Colonic mucosa (tissue), 4 donors: ENCODE measurements at regions not wholly inside any gene's neighbourhood (a gene's known extent, or its start where the extent isn't known, plus 50 kb on each side); places are given as distances from the start of the nearest gene placed in this dataset.

ENCODE experiments used
- DNase-seq: peaks from one replicate; pipeline ENCODE4 v3.0.0-alpha.2; 2020
- H3K27ac ChIP-seq: fragments of 200-600 bp; one replicate; pipeline ENCODE4 v1.8.0; 2021
- H3K27me3 ChIP-seq: fragments of 200-600 bp; one replicate; pipeline ENCODE4 v1.8.0; 2021
- H3K36me3 ChIP-seq: fragments of 200-600 bp; one replicate; pipeline ENCODE4 v1.8.0; 2021
- H3K4me1 ChIP-seq: fragments of 200-600 bp; one replicate; pipeline ENCODE4 v1.8.0; 2021; ENCODE audit warnings: mild to moderate bottlenecking
- H3K4me3 ChIP-seq: fragments of 200-600 bp; one replicate; pipeline ENCODE4 v1.8.0; 2021
- H3K9ac ChIP-seq, 2 donors: one replicate each; pipeline ENCODE4 v1.7.0; 2013; ENCODE audit warnings: control low read depth in 2 of 2, low read depth in 2 of 2, low read length in 2 of 2
- H3K9me3 ChIP-seq: fragments of 200-600 bp; one replicate; pipeline ENCODE4 v1.8.0; 2021
- CTCF ChIP-seq: fragments of 200-600 bp; IDR thresholded peaks from one replicate; pipeline ENCODE4 v1.8.0; 2022; ENCODE audit warnings: antibody characterized with exemption, mild to moderate bottlenecking
- intact Hi-C: fragments of 100-400 bp; cut with DNase I; formaldehyde crosslinking; loops from one replicate; pipeline ENCODE4 v1.14.1; 2022
- donor health status: healthy.
- donor health status: DM: no; HTN: no; CAD: no.
- donor health status: DM: no; HTN: no; CAD: no.

- Histone ChIP-seq H3K4me1 (no peaks in the 10 kb centered on the region), H3K27ac (no peak overlapping the region), H3K9ac (no peak overlapping the region), H3K27me3 (no peaks in the 10 kb centered on the region), H3K9me3 (no peaks in the 10 kb centered on the region), H3K36me3 (no peaks in the 10 kb centered on the region), H3K4me3 (no peak overlapping the region)
- intact Hi-C loops: no loop called here
- TF ChIP-seq CTCF: no peak
- DNase-seq: no peak
Measured at GRCh38 chr3:152703245-152703890, 131.6 kb upstream of the P2RY1 start.

- Histone ChIP-seq H3K9ac (no peak overlapping the region), H3K9me3 (no peaks in the 10 kb centered on the region), H3K27me3 (no peaks in the 10 kb centered on the region), H3K36me3 (no peaks in the 10 kb centered on the region), H3K4me1 (no peaks in the 10 kb centered on the region), H3K27ac (no peak overlapping the region), H3K4me3 (no peak overlapping the region)
- DNase-seq: no peak
- intact Hi-C loops: no loop called here
- no peak for TF ChIP-seq CTCF
Measured at GRCh38 chr3:152706991-152707713, 127.8 kb upstream of the P2RY1 start.

GRCh38 chr3:152709659-152710058 lies 125.3 kb upstream of the P2RY1 start:
- Histone ChIP-seq H3K36me3 (no peaks in the 10 kb centered on the region), H3K27ac (no peak overlapping the region), H3K9ac (no peak overlapping the region), H3K9me3 (no peaks in the 10 kb centered on the region), H3K27me3 (no peaks in the 10 kb centered on the region), H3K4me1 (no peaks in the 10 kb centered on the region), H3K4me3 (no peak overlapping the region)
- TF ChIP-seq CTCF: no peak
- DNase-seq: no peak
- intact Hi-C loops: no loop called here

GRCh38 chr3:152710549-152710948 lies 124.4 kb upstream of the P2RY1 start:
- Histone ChIP-seq H3K9ac (no peak overlapping the region), H3K9me3 (no peaks in the 10 kb centered on the region), H3K4me1 (no peaks in the 10 kb centered on the region), H3K27me3 (no peaks in the 10 kb centered on the region), H3K27ac (no peak overlapping the region), H3K36me3 (no peaks in the 10 kb centered on the region), H3K4me3 (no peak overlapping the region)
- no peak for DNase-seq
- no peak for TF ChIP-seq CTCF
- intact Hi-C loops: no loop called here

- no peak for TF ChIP-seq CTCF
- no peaks in the 10 kb centered on the region for H3K27me3 ChIP-seq
- no peak overlapping the region for H3K4me3 ChIP-seq
- no peak for DNase-seq
- no peaks in the 10 kb centered on the region for H3K4me1 ChIP-seq
- intact Hi-C loops: no loop called here
- no peak overlapping the region for H3K27ac ChIP-seq
- H3K36me3 ChIP-seq: no peaks in the 10 kb centered on the region
- H3K9me3 ChIP-seq: no peaks in the 10 kb centered on the region
- H3K9ac ChIP-seq: no peak overlapping the region
Measured at GRCh38 chr3:152713989-152714388, 120.9 kb upstream of the P2RY1 start.
